GM21526 (cell line): ENCODE measurements at regions not wholly inside any gene's neighbourhood (a gene's known extent, or its start where the extent isn't known, plus 50 kb on each side); places are given as distances from the start of the nearest gene placed in this dataset.
"Not testable (repeated sequence)": the region's sequence is repeated elsewhere in the genome, so short reads cannot be mapped to it uniquely, and the experiment has no call there.

Experiments used
- ATAC-seq: cut with Tn5 transposase; IDR thresholded peaks from one replicate; pipeline ENCODE4 v1.9.1; 2021; ENCODE audit warnings: moderate library complexity; ENCODE audit not compliant: unreplicated experiment, low FRiP score

- not testable (repeated sequence) for ATAC-seq
These were observed 577.1 kb downstream of the GOLGA6L6 start for GRCh38 chr15:19964480-19964879.

DNA sequence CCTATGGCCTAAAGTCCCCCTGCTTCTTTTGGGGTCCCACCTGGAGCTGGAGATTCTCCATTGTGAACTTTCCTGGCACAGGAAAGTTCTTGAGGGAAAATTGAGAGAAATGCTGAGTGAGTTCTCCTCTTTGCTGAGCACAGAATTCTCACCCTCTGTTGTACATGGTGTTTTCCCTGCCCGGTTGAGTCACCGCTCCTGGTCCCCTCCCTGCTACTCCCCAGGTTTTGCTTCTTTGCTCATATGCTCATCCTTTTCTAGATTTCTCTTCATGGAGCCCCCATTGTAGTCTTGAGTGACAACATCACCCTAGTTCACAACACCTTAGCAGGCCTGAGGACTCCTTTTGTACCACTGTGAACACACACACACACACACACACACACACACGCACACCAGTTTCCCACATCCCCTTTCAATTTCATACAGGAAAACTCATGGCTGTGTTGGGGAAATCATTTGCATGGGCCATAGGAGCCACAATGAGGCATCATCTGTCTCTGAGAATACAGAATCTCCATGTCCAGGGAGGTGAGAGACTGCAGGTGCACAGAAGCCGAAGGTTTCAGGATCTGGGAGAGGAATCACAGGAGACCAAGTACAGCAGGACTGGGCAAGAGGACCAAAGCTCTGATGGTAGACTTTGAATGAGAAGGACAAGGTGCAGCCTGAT lies 585.3 kb downstream of the GOLGA6L6 start:
- ATAC-seq = no peak

DNA sequence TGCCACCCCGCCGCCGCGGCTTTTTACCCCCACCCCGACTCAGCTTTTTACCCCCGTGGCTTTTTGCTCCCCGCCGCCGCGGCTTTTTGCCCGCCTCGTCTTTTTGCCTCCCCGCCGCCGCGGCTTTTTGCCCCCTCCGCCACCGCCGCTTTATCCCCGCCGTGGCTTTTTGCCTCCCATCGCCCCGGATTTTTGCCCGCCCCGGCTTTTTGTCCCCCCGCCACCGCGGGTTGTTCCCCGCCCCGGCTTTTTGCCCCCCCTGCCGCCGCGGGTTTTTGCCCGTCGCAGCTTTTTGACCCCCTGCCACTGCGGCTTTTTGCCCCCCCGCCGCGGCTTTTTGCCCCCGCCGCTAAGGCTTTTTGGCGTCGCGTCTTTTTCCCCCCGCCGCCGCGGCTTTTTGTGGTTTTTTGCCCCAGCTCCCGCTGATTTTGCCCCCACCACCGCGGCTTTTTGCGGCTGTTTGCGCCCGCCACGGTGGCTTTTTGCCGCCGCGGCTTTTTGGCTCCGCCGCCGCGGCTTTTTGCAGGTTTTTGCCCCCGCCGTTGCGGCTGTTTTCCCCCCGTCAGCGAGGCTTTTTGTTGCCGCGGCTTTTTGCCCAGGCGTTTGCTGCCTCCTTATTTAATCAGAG lies 597.2 kb downstream of the GOLGA6L6 start:
- no peak for ATAC-seq

DNA sequence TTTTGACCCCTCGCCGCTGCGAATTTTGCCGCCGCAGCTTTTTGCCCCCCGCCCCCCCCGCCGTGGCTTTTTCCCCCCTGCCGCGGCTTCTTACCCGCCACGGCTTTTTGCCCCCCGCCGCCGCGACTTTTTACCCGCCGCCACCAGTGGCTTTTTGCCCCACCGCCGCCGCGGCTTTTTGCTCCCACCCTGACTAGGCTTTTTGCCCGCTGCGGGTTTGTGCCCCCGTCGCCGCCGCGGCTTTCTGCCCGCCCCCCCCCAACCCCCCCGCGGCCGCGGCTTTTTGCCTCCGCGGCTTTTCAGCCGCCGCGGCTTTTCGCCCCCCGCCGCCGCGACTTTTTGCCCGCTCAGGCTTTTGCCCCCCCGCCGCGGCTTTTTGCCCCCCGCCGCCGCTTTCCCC lies 598.1 kb downstream of the GOLGA6L6 start:
- no peak for ATAC-seq

- not testable (repeated sequence) for ATAC-seq
These were observed 638.3 kb downstream of the GOLGA6L6 start for GRCh38 chr15:19903281-19903680.

DNA sequence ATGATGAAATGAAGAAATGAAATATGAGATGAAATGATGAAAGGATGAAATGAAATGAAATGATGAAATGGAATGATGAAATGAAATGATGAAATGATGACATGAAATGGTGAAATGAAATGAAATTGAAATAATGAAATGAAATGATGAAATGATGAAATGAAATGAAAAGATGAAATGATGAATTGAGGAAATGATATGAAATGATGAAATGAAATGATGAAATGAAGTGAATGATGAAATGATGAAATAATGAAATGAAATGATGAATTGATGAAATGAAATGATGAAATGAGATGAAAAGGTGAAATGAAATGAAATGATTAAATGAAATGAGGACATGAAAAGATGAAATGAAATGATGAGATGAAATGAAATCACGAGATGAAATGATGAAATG lies 639.2 kb downstream of the GOLGA6L6 start:
- ATAC-seq = not testable (repeated sequence)

- ATAC-seq = not testable (repeated sequence)
These were observed 640.2 kb downstream of the GOLGA6L6 start for GRCh38 chr15:19901414-19901813.

DNA sequence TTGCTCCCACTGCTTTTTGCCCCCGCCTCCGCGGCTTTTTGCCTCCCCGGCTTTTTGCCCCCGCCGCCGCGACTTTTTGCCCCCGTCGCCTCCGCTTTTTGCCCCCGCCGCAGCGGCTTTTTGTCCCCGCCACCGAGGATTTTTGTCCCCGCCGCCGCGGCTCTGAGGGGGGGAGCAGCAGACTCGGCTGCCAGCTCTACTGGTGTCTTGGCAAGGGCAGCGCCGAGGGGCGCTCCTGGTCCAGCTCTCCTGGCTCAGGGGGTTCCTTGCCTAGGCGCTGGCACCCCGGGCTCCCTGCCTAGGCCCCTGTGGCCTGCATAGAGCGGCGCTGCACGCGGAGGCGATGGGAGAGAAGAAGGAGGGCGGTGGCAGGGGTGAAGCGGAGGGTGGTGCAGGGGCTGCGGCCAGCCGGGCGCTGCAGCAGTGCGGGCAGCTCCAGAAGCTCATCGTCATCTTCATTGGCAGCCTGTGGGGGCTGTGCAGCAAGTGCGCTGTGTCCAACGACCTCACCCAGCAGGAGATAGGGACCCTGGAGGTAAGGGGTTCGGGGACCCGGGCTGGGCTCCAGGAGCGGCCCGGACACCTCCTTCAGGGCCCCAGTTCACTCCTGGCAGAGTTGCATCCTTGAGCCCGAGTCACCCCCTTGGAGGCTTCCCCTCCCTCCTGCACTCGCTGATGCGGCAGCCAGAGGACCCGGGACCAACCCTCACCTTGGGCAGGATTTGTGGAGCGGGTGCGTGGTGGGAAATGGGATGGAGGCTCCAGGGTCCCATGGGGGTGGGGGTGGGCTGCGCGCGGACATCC lies 642.4 kb downstream of the GOLGA6L6 start:
- ATAC-seq = no peak

DNA sequence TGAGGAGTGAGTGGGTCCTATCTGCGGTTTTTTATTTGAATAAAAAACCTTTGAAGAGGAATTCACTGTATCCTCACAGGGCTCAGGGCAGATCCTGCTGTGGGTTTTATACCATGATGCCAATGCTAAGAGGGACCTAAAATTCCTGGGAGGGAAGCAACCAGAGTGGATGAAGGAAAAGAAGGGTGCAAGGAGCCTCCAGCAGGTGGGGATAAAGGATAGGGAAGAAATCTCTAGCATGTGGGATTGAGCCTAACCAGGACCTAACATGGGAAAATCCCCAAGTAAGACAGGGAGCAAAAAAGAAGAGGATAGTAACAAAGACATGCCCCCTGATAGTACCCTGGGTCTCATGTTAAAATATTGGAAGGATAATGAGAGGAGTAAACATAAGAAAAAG lies 652.8 kb downstream of the GOLGA6L6 start:
- not testable (repeated sequence) for ATAC-seq

GRCh38 chr15:19844061-19844460 lies 697.5 kb downstream of the GOLGA6L6 start:
- ATAC-seq = not testable (repeated sequence)
